ENCODE measurements at regions not wholly inside any gene's neighbourhood (a gene's known extent, or its start where the extent isn't known, plus 50 kb on each side); places are given as distances from the start of the nearest gene placed in this dataset.
A peak's percentile ranks its signal among the peaks of the same experiment; 100 is the strongest.

DNA sequence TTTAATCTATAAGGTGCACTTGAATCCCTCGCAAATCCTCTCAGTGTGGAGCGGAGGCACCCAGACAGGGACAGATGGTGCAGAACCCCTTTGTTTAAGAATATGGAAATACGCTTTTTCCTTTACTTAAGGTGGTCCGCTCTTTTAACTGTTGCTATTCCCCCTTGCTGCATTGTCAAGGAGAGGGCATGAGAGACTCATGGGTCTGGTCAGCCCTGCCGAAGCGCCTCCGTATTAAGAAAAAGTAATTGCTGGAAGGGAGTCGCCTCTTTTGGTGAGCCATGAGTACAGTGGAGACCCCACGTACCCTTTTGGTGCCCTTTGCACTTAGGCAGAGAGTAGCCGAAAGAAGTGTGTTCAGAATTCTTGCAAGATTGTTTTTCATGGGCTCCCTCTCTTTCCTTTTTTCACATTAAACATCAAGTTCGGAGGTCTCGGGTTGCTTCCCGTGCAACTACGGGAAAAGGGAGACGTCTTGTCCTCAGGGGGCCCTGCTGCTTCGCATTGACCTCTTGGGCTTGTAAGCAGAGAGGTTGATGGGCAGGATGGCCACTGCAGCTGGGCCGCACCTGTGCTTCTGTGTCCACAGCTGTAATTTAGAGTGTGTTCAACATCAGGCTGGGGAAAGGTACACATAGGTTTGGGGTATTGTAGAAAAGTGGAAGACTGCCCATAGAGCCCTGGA lies 109.6 kb downstream of the SPRY1 start:
- H3K79me2 ChIP-seq (ENCODE audit: insufficient read depth, low read length): no peaks in the 10 kb centered on the region
- FAIRE-seq (no peak), DNase-seq (ENCODE audit: low read depth) (no peak)
- H3K4me2 ChIP-seq (ENCODE audit: low read length): peak overlapping the region; percentile 98
- no peaks in the 10 kb centered on the region for H3K36me3 ChIP-seq (ENCODE audit: insufficient read depth, low read length)
- peaks cover 7% of the 10 kb centered on the region for H3K4me1 Mint-ChIP-seq (ENCODE audit: low read depth, unreplicated experiment)
- peak overlapping the region; percentile 93 for H3K4me3 Mint-ChIP-seq (ENCODE audit: unreplicated experiment)
- no peaks in the 10 kb centered on the region for H3K9me3 Mint-ChIP-seq (ENCODE audit: unreplicated experiment)
- peak overlapping the region; percentile 43 for H3K27ac ChIP-seq (ENCODE audit: low read depth, low read length)
- H3K9me3 ChIP-seq (ENCODE audit: insufficient read depth, low read depth, low read length): no peaks in the 10 kb centered on the region
- H2AFZ ChIP-seq (ENCODE audit: low read depth, low read length): peak overlapping the region; percentile 96
- H3K9ac ChIP-seq (ENCODE audit: low read length): peak overlapping the region; percentile 83
- peaks cover 11% of the 10 kb centered on the region for H3K27me3 Mint-ChIP-seq (ENCODE audit: low read depth, unreplicated experiment)
- peaks cover 7% of the 10 kb centered on the region for H3K4me1 ChIP-seq (ENCODE audit: insufficient read depth, low read length)
- no peaks in the 10 kb centered on the region for H3K27me3 ChIP-seq (ENCODE audit: insufficient read depth, low read length)
- TF ChIP-seq EZH2 (IDR thresholded peaks at IDR 0.05; ENCODE audit: insufficient read depth, low read length): no peak
- TF ChIP-seq, protein P1, sequence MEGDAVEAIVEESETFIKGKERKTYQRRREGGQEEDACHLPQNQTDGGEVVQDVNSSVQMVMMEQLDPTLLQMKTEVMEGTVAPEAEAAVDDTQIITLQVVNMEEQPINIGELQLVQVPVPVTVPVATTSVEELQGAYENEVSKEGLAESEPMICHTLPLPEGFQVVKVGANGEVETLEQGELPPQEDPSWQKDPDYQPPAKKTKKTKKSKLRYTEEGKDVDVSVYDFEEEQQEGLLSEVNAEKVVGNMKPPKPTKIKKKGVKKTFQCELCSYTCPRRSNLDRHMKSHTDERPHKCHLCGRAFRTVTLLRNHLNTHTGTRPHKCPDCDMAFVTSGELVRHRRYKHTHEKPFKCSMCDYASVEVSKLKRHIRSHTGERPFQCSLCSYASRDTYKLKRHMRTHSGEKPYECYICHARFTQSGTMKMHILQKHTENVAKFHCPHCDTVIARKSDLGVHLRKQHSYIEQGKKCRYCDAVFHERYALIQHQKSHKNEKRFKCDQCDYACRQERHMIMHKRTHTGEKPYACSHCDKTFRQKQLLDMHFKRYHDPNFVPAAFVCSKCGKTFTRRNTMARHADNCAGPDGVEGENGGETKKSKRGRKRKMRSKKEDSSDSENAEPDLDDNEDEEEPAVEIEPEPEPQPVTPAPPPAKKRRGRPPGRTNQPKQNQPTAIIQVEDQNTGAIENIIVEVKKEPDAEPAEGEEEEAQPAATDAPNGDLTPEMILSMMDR (IDR thresholded peaks at IDR 0.05; ENCODE audit: insufficient read depth, low read depth, low read length): no peak
- peak overlapping the region; percentile 97 for H3K27ac Mint-ChIP-seq (ENCODE audit: unreplicated experiment)
- H4K20me1 ChIP-seq (ENCODE audit: insufficient read depth, low read length): no peaks in the 10 kb centered on the region
- H3K36me3 Mint-ChIP-seq (ENCODE audit: low read depth, unreplicated experiment): no peaks in the 10 kb centered on the region
- peak overlapping the region; percentile 82 for H3K4me3 ChIP-seq (ENCODE audit: insufficient read depth, low read depth, low read length)

GRCh38 chr4:123507376-123507775 lies 110.8 kb downstream of the SPRY1 start:
- H3K4me3 Mint-ChIP-seq (ENCODE audit: unreplicated experiment): no peak overlapping the region
- FAIRE-seq (no peak), DNase-seq (ENCODE audit: low read depth) (no peak)
- Histone ChIP-seq H3K79me2 (ENCODE audit: insufficient read depth, low read length) (no peaks in the 10 kb centered on the region), H4K20me1 (ENCODE audit: insufficient read depth, low read length) (no peaks in the 10 kb centered on the region), H3K36me3 (ENCODE audit: insufficient read depth, low read length) (no peaks in the 10 kb centered on the region), H2AFZ (ENCODE audit: low read depth, low read length) (no peak overlapping the region), H3K9me3 (ENCODE audit: insufficient read depth, low read depth, low read length) (no peaks in the 10 kb centered on the region), H3K4me3 (ENCODE audit: insufficient read depth, low read depth, low read length) (no peak overlapping the region), H3K9ac (ENCODE audit: low read length) (no peak overlapping the region), H3K27me3 (ENCODE audit: insufficient read depth, low read length) (no peaks in the 10 kb centered on the region), H3K4me2 (ENCODE audit: low read length) (no peak overlapping the region), H3K4me1 (ENCODE audit: insufficient read depth, low read length) (peaks cover 7% of the 10 kb centered on the region), H3K27ac (ENCODE audit: low read depth, low read length) (no peak overlapping the region)
- peaks cover 7% of the 10 kb centered on the region for H3K4me1 Mint-ChIP-seq (ENCODE audit: low read depth, unreplicated experiment)
- no peaks in the 10 kb centered on the region for H3K9me3 Mint-ChIP-seq (ENCODE audit: unreplicated experiment)
- no peak overlapping the region for H3K27ac Mint-ChIP-seq (ENCODE audit: unreplicated experiment)
- TF ChIP-seq, protein P1 (IDR thresholded peaks at IDR 0.05; ENCODE audit: insufficient read depth, low read depth, low read length): no peak
- no peak for TF ChIP-seq EZH2 (IDR thresholded peaks at IDR 0.05; ENCODE audit: insufficient read depth, low read length)
- H3K36me3 Mint-ChIP-seq (ENCODE audit: low read depth, unreplicated experiment): no peaks in the 10 kb centered on the region
- peaks cover 11% of the 10 kb centered on the region for H3K27me3 Mint-ChIP-seq (ENCODE audit: low read depth, unreplicated experiment)

GRCh38 chr4:123510221-123510620 lies 113.6 kb downstream of the SPRY1 start:
- no peak for TF ChIP-seq EZH2 (IDR thresholded peaks at IDR 0.05; ENCODE audit: insufficient read depth, low read length)
- TF ChIP-seq, protein P1 (IDR thresholded peaks at IDR 0.05; ENCODE audit: insufficient read depth, low read depth, low read length): no peak
- Mint-ChIP-seq H3K36me3 (ENCODE audit: low read depth, unreplicated experiment) (no peaks in the 10 kb centered on the region), H3K4me3 (ENCODE audit: unreplicated experiment) (no peak overlapping the region), H3K9me3 (ENCODE audit: unreplicated experiment) (peaks cover 2% of the 10 kb centered on the region), H3K27me3 (ENCODE audit: low read depth, unreplicated experiment) (peaks cover 7% of the 10 kb centered on the region), H3K27ac (ENCODE audit: unreplicated experiment) (no peak overlapping the region), H3K4me1 (ENCODE audit: low read depth, unreplicated experiment) (peaks cover 7% of the 10 kb centered on the region)
- no peak for FAIRE-seq
- Histone ChIP-seq H3K4me1 (ENCODE audit: insufficient read depth, low read length) (peaks cover 7% of the 10 kb centered on the region), H3K36me3 (ENCODE audit: insufficient read depth, low read length) (no peaks in the 10 kb centered on the region), H3K27me3 (ENCODE audit: insufficient read depth, low read length) (no peaks in the 10 kb centered on the region), H3K4me3 (ENCODE audit: insufficient read depth, low read depth, low read length) (no peak overlapping the region), H3K27ac (ENCODE audit: low read depth, low read length) (no peak overlapping the region), H3K9ac (ENCODE audit: low read length) (no peak overlapping the region), H3K79me2 (ENCODE audit: insufficient read depth, low read length) (no peaks in the 10 kb centered on the region), H3K4me2 (ENCODE audit: low read length) (no peak overlapping the region), H2AFZ (ENCODE audit: low read depth, low read length) (no peak overlapping the region), H3K9me3 (ENCODE audit: insufficient read depth, low read depth, low read length) (no peaks in the 10 kb centered on the region), H4K20me1 (ENCODE audit: insufficient read depth, low read length) (no peaks in the 10 kb centered on the region)
- no peak for DNase-seq (ENCODE audit: low read depth)
